HG03342 (cell line): ENCODE measurements at regions not wholly inside any gene's neighbourhood (a gene's known extent, or its start where the extent isn't known, plus 50 kb on each side); places are given as distances from the start of the nearest gene placed in this dataset.
A peak's percentile ranks its signal among the peaks of the same experiment; 100 is the strongest.
"Not testable (repeated sequence)": the region's sequence is repeated elsewhere in the genome, so short reads cannot be mapped to it uniquely, and the experiment has no call there.

Source experiments
- ATAC-seq: cut with Tn5 transposase; IDR thresholded peaks from one replicate; pipeline ENCODE4 v1.9.1; 2021; ENCODE audit warnings: mild to moderate bottlenecking, moderate library complexity; ENCODE audit not compliant: unreplicated experiment

GRCh38 chr3:148450819-148451218 is 246.9 kb upstream of the AGTR1 start:
- no peak for ATAC-seq

GRCh38 chr3:148451969-148452368 is 245.7 kb upstream of the AGTR1 start:
- ATAC-seq, result no peak

GRCh38 chr3:148453781-148454191 is 243.9 kb upstream of the AGTR1 start:
- ATAC-seq, result no peak

- no peak for ATAC-seq
Observed at GRCh38 chr3:148455098-148455497, 242.6 kb upstream of the AGTR1 start.

GRCh38 chr3:148457886-148458285 is 239.8 kb upstream of the AGTR1 start:
- no peak for ATAC-seq

- peak; percentile 48 for ATAC-seq
Observed at GRCh38 chr3:148459931-148460513, 237.7 kb upstream of the AGTR1 start.

- ATAC-seq, result no peak
Observed at GRCh38 chr3:148460686-148461085, 237.0 kb upstream of the AGTR1 start.

GRCh38 chr3:148464246-148464645 is 233.5 kb upstream of the AGTR1 start:
- no peak for ATAC-seq

- no peak for ATAC-seq
Observed at GRCh38 chr3:148466143-148466542, 231.6 kb upstream of the AGTR1 start.

GRCh38 chr3:148466980-148467740 is 230.5 kb upstream of the AGTR1 start:
- ATAC-seq, result no peak

- no peak for ATAC-seq
Observed at GRCh38 chr3:148477375-148477774, 220.3 kb upstream of the AGTR1 start.

GRCh38 chr3:148493631-148494030 is 204.1 kb upstream of the AGTR1 start:
- ATAC-seq, result no peak

GRCh38 chr3:148494451-148494850 is 203.3 kb upstream of the AGTR1 start:
- no peak for ATAC-seq

- no peak for ATAC-seq
Observed at GRCh38 chr3:148500881-148501280, 196.8 kb upstream of the AGTR1 start.

GRCh38 chr3:148510116-148510515 is 187.6 kb upstream of the AGTR1 start:
- ATAC-seq, result no peak

- no peak for ATAC-seq
Observed at GRCh38 chr3:148510561-148510960, 187.1 kb upstream of the AGTR1 start.

- no peak for ATAC-seq
Observed at GRCh38 chr3:148512648-148513047, 185.1 kb upstream of the AGTR1 start.

- no peak for ATAC-seq
Observed at GRCh38 chr3:148513096-148513543, 184.6 kb upstream of the AGTR1 start.

GRCh38 chr3:148518520-148518919 is 179.2 kb upstream of the AGTR1 start:
- ATAC-seq, result no peak

- ATAC-seq, result not testable (repeated sequence)
Observed at GRCh38 chr3:148525621-148526020, 172.1 kb upstream of the AGTR1 start.

GRCh38 chr3:148528024-148528423 is 169.7 kb upstream of the AGTR1 start:
- ATAC-seq, result no peak

- no peak for ATAC-seq
Observed at GRCh38 chr3:148531836-148532235, 165.9 kb upstream of the AGTR1 start.

- ATAC-seq, result no peak
Observed at GRCh38 chr3:148532326-148532725, 165.4 kb upstream of the AGTR1 start.
